ENCODE measurements at regions not wholly inside any gene's neighbourhood (a gene's known extent, or its start where the extent isn't known, plus 50 kb on each side); places are given as distances from the start of the nearest gene placed in this dataset.

DNA sequence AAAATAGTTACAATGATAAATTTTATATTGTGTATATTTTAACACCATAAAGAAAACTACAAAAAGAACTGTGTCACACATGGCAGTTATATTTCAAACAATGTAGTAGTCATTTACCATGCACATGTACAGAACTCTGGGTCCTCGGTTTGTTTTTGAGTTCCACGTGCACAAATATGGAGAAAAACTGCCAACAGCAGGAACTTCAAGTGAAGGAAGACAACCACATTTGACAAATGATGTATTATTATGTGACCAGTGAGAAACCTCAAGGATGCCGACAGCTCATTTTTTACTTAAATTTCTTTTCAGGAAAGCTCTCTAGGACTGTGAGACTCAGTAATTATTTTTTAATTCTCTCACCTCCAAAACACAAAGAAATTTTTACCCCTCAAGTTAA lies 244.2 kb upstream of the USP15 start:
- no peak for TF ChIP-seq POLR2A (IDR thresholded peaks at IDR 0.05)
- TF ChIP-seq, protein P1, sequence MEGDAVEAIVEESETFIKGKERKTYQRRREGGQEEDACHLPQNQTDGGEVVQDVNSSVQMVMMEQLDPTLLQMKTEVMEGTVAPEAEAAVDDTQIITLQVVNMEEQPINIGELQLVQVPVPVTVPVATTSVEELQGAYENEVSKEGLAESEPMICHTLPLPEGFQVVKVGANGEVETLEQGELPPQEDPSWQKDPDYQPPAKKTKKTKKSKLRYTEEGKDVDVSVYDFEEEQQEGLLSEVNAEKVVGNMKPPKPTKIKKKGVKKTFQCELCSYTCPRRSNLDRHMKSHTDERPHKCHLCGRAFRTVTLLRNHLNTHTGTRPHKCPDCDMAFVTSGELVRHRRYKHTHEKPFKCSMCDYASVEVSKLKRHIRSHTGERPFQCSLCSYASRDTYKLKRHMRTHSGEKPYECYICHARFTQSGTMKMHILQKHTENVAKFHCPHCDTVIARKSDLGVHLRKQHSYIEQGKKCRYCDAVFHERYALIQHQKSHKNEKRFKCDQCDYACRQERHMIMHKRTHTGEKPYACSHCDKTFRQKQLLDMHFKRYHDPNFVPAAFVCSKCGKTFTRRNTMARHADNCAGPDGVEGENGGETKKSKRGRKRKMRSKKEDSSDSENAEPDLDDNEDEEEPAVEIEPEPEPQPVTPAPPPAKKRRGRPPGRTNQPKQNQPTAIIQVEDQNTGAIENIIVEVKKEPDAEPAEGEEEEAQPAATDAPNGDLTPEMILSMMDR (IDR thresholded peaks at IDR 0.05) = no peak
